ENCODE measurements at regions not wholly inside any gene's neighbourhood (a gene's known extent, or its start where the extent isn't known, plus 50 kb on each side); places are given as distances from the start of the nearest gene placed in this dataset.

- TF ChIP-seq, protein P1, sequence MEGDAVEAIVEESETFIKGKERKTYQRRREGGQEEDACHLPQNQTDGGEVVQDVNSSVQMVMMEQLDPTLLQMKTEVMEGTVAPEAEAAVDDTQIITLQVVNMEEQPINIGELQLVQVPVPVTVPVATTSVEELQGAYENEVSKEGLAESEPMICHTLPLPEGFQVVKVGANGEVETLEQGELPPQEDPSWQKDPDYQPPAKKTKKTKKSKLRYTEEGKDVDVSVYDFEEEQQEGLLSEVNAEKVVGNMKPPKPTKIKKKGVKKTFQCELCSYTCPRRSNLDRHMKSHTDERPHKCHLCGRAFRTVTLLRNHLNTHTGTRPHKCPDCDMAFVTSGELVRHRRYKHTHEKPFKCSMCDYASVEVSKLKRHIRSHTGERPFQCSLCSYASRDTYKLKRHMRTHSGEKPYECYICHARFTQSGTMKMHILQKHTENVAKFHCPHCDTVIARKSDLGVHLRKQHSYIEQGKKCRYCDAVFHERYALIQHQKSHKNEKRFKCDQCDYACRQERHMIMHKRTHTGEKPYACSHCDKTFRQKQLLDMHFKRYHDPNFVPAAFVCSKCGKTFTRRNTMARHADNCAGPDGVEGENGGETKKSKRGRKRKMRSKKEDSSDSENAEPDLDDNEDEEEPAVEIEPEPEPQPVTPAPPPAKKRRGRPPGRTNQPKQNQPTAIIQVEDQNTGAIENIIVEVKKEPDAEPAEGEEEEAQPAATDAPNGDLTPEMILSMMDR (IDR thresholded peaks at IDR 0.05), result no peak
- TF ChIP-seq POLR2A (IDR thresholded peaks at IDR 0.05), result no peak
These were observed 115.1 kb upstream of the CHODL start for GRCh38 chr21:18129526-18129925.
